HFFc6 (cell line): ENCODE measurements at regions not wholly inside any gene's neighbourhood (a gene's known extent, or its start where the extent isn't known, plus 50 kb on each side); places are given as distances from the start of the nearest gene placed in this dataset.

Experiments used
- DNase-seq: peaks from one replicate; pipeline ENCODE4 v3.0.0-alpha.2; 2018
- H3K27ac Mint-ChIP-seq: 2 replicates; pipeline ENCODE4 v1.8.0; 2020; ENCODE audit warnings: mild to moderate bottlenecking, mixed read lengths
- H3K27me3 Mint-ChIP-seq: 2 replicates; pipeline ENCODE4 v1.8.0; 2021; ENCODE audit warnings: mild to moderate bottlenecking, moderate library complexity, mixed read lengths; ENCODE audit not compliant: insufficient read depth
- H3K36me3 Mint-ChIP-seq: 2 replicates; pipeline ENCODE4 v1.8.0; 2021; ENCODE audit warnings: low read depth, mixed read lengths
- H3K4me1 Mint-ChIP-seq: 2 replicates; pipeline ENCODE4 v1.8.0; 2020; ENCODE audit warnings: low read depth, mixed read lengths
- H3K4me3 Mint-ChIP-seq: 2 replicates; pipeline ENCODE4 v1.8.0; 2020; ENCODE audit warnings: mild to moderate bottlenecking, moderate library complexity, mixed read lengths
- H3K9me3 Mint-ChIP-seq: 2 replicates; pipeline ENCODE4 v1.8.0; 2020; ENCODE audit warnings: mild to moderate bottlenecking, mixed read lengths
- CTCF ChIP-seq: fragments of 200-600 bp; sonication (generic); IDR thresholded peaks from 2 replicates; pipeline ENCODE4 v1.5.0; 2021; ENCODE audit warnings: antibody characterized with exemption, mild to moderate bottlenecking

GRCh38 chr18:53603276-53603675 is 621.2 kb downstream of the MBD2 start:
- H3K27ac Mint-ChIP-seq: no peak overlapping the region
- no peak for TF ChIP-seq CTCF
- H3K27me3 Mint-ChIP-seq: no peaks in the 10 kb centered on the region
- H3K9me3 Mint-ChIP-seq: peaks cover 15% of the 10 kb centered on the region
- DNase-seq: no peak
- H3K4me3 Mint-ChIP-seq: no peak overlapping the region
- H3K4me1 Mint-ChIP-seq: no peaks in the 10 kb centered on the region
- no peaks in the 10 kb centered on the region; the same call in 1 of the 2 replicates for H3K36me3 Mint-ChIP-seq

- no peaks in the 10 kb centered on the region for H3K27me3 Mint-ChIP-seq
- no peak overlapping the region for H3K27ac Mint-ChIP-seq
- no peaks in the 10 kb centered on the region; the same call in 1 of the 2 replicates for H3K36me3 Mint-ChIP-seq
- H3K4me1 Mint-ChIP-seq: no peaks in the 10 kb centered on the region
- H3K9me3 Mint-ChIP-seq: peaks cover 10% of the 10 kb centered on the region; the same call in 1 of the 2 replicates
- no peak for TF ChIP-seq CTCF
- DNase-seq: no peak
- H3K4me3 Mint-ChIP-seq: no peak overlapping the region
These were observed 623.1 kb downstream of the MBD2 start for GRCh38 chr18:53601344-53601743.

- H3K4me3 Mint-ChIP-seq: no peak overlapping the region
- H3K36me3 Mint-ChIP-seq: no peaks in the 10 kb centered on the region
- DNase-seq: no peak
- H3K4me1 Mint-ChIP-seq: no peaks in the 10 kb centered on the region
- H3K27ac Mint-ChIP-seq: no peak overlapping the region
- no peak for TF ChIP-seq CTCF
- H3K27me3 Mint-ChIP-seq: no peaks in the 10 kb centered on the region
- H3K9me3 Mint-ChIP-seq: peaks cover 44% of the 10 kb centered on the region
These were observed 637.5 kb downstream of the MBD2 start for GRCh38 chr18:53586923-53587322.
